H1 (cell line): ENCODE measurements at regions not wholly inside any gene's neighbourhood (a gene's known extent, or its start where the extent isn't known, plus 50 kb on each side); places are given as distances from the start of the nearest gene placed in this dataset.
"Not testable (repeated sequence)": the region's sequence is repeated elsewhere in the genome, so short reads cannot be mapped to it uniquely, and the experiment has no call there.

ENCODE experiments used
- CREB1 ChIP-seq: IDR thresholded peaks from 2 replicates; pipeline ENCODE4 v1.6.1; 2012; ENCODE audit warnings: inconsistent platforms
- CTCF ChIP-seq, 3 experiments: IDR thresholded peaks; 1 replicate in 2 of 3; 2 replicates in 1 of 3; pipeline versions ENCODE4 v1.5.1 to v1.6.1; 2011; ENCODE audit warnings: low read length in 3 of 3, mild to moderate bottlenecking in 3 of 3, inconsistent platforms in 2 of 3, low read depth in 1 of 3, moderate library complexity in 1 of 3; ENCODE audit not compliant: insufficient read depth in 1 of 3; ENCODE audit errors: control extremely low read depth in 1 of 3
- EGR1 ChIP-seq: IDR thresholded peaks from 2 replicates; pipeline ENCODE4 v1.6.1; 2011; ENCODE audit warnings: low read depth, low read length, borderline replicate concordance
- EZH2 ChIP-seq: fragments of 200-600 bp; sonication (generic); IDR thresholded peaks from 2 replicates; pipeline ENCODE4 v1.7.1; 2012; ENCODE audit warnings: low read depth, mild to moderate bottlenecking, moderate library complexity, low read length, inconsistent platforms; ENCODE audit not compliant: severe bottlenecking
- POLR2A ChIP-seq, 2 experiments: IDR thresholded peaks; 1 replicate in 1 of 2; 2 replicates in 1 of 2; pipeline ENCODE4 v1.6.1; 2011; ENCODE audit warnings: low read depth in 2 of 2, low read length in 2 of 2, mild to moderate bottlenecking in 2 of 2; ENCODE audit errors: control extremely low read depth in 1 of 2
- RXRA ChIP-seq: IDR thresholded peaks from 2 replicates; pipeline ENCODE4 v1.6.1; 2011; ENCODE audit warnings: low read depth, mild to moderate bottlenecking, low read length, moderate library complexity; ENCODE audit not compliant: insufficient read depth
- TCF12 ChIP-seq: IDR thresholded peaks from 2 replicates; pipeline ENCODE4 v1.6.1; 2011; ENCODE audit warnings: low read depth, mild to moderate bottlenecking, low read length
- TF ChIP-seq, protein P1 (sequence below): IDR thresholded peaks from 2 replicates; pipeline ENCODE4 v1.6.1; 2011; ENCODE audit warnings: low read depth, mild to moderate bottlenecking, low read length; ENCODE audit not compliant: insufficient read depth

DNA sequence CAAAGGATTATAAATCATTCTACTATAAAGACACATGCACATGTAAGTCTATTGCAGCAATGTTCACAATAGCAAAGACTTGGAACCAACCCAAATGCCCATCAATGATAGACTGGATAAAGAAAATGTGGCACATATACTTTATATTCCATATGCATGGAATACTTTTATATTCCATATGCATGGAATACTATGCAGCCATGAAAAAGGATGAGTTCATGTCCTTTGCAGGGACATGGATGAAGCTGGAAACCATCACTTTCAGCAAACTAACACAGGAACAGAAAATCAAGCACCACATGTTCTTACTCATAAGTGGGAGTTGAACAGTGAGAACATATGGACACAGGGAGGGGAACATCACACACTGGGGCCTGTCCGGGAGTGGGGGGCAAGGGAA, 130.3 kb upstream of the RSPO3 start:
- not testable (repeated sequence) for TF ChIP-seq CTCF (IDR thresholded peaks at IDR 0.05; ENCODE audit: control extremely low read depth in 1 of 3, insufficient read depth in 1 of 3, low read depth in 1 of 3, low read length in 3 of 3); RXRA; POLR2A (IDR thresholded peaks at IDR 0.05; ENCODE audit: control extremely low read depth in 1 of 2, low read depth in 2 of 2, low read length in 2 of 2); EGR1; EZH2; TCF12; CREB1
- TF ChIP-seq, protein P1, sequence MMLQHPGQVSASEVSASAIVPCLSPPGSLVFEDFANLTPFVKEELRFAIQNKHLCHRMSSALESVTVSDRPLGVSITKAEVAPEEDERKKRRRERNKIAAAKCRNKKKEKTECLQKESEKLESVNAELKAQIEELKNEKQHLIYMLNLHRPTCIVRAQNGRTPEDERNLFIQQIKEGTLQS: not testable (repeated sequence)
